A172 (cell line): ENCODE measurements at regions not wholly inside any gene's neighbourhood (a gene's known extent, or its start where the extent isn't known, plus 50 kb on each side); places are given as distances from the start of the nearest gene placed in this dataset.
"Not testable (repeated sequence)": the region's sequence is repeated elsewhere in the genome, so short reads cannot be mapped to it uniquely, and the experiment has no call there.

ENCODE experiments used
- DNase-seq: peaks from one replicate; pipeline ENCODE4 v3.0.0-alpha.2; 2015; ENCODE audit warnings: low spot score

- no peak for DNase-seq
Measured at GRCh38 chr4:114034189-114034588, 54.7 kb upstream of the ARSJ start.

- DNase-seq = no peak
Measured at GRCh38 chr4:114036426-114036825, 57.0 kb upstream of the ARSJ start.

GRCh38 chr4:114036864-114037263 is 57.4 kb upstream of the ARSJ start:
- no peak for DNase-seq

- no peak for DNase-seq
Measured at GRCh38 chr4:114037988-114038387, 58.5 kb upstream of the ARSJ start.

- no peak for DNase-seq
Measured at GRCh38 chr4:114038762-114039387, 59.4 kb upstream of the ARSJ start.

- DNase-seq = peak; percentile 11
Measured at GRCh38 chr4:114040319-114041116, 61.1 kb upstream of the ARSJ start.

- DNase-seq = no peak
Measured at GRCh38 chr4:114041117-114041475, 61.6 kb upstream of the ARSJ start.

GRCh38 chr4:114043116-114043515 is 63.7 kb upstream of the ARSJ start:
- peak; percentile 57 for DNase-seq

GRCh38 chr4:114044351-114044750 is 64.9 kb upstream of the ARSJ start:
- not testable (repeated sequence) for DNase-seq

GRCh38 chr4:114046331-114046730 is 66.9 kb upstream of the ARSJ start:
- no peak for DNase-seq

- not testable (repeated sequence) for DNase-seq
Measured at GRCh38 chr4:114048154-114048553, 68.7 kb upstream of the ARSJ start.

GRCh38 chr4:114052227-114052626 is 72.8 kb upstream of the ARSJ start:
- no peak for DNase-seq

GRCh38 chr4:114056599-114056998 is 77.2 kb upstream of the ARSJ start:
- no peak for DNase-seq

- no peak for DNase-seq
Measured at GRCh38 chr4:114057746-114058145, 78.3 kb upstream of the ARSJ start.

GRCh38 chr4:114062499-114062898 is 83.1 kb upstream of the ARSJ start:
- DNase-seq = no peak

GRCh38 chr4:114072781-114073180 is 93.3 kb upstream of the ARSJ start:
- DNase-seq = no peak

GRCh38 chr4:114076899-114077570 is 97.6 kb upstream of the ARSJ start:
- DNase-seq = peak; percentile 54

GRCh38 chr4:114077610-114078009 is 98.2 kb upstream of the ARSJ start:
- DNase-seq = peak; percentile 92

GRCh38 chr4:114078636-114079035 is 99.2 kb upstream of the ARSJ start:
- DNase-seq = peak; percentile 0

- no peak for DNase-seq
Measured at GRCh38 chr4:114081783-114082182, 102.3 kb upstream of the ARSJ start.

GRCh38 chr4:114082348-114082747 is 102.9 kb upstream of the ARSJ start:
- DNase-seq = no peak

- DNase-seq = no peak
Measured at GRCh38 chr4:114085611-114086345, 106.3 kb upstream of the ARSJ start.
